NCI-H2107 (cell line): ENCODE measurements at regions not wholly inside any gene's neighbourhood (a gene's known extent, or its start where the extent isn't known, plus 50 kb on each side); places are given as distances from the start of the nearest gene placed in this dataset.
"Not testable (repeated sequence)": the region's sequence is repeated elsewhere in the genome, so short reads cannot be mapped to it uniquely, and the experiment has no call there.

Experiments used
- DNase-seq: peaks from one replicate; lab custom pipeline; 2025; lab: John Stamatoyannopoulos, UW

DNA sequence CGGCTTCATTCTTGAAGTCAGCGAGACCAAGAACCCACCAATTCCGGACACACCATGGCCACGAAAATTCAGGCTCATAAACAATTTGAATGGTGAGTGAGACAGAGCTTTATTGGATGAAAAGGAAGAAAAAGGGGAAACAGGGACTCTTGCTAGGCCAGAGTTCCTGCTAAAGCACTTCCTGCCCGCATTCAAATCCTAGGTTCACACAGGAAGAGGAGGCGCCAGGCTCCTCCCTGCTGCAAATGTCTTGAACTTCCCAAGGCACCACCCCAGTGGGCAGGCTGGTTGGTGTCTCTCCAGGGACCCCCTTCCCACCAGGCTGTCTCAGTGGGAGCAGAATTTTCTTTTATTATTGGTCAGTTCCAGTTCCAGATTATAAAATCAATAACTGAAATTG, 121.2 kb downstream of the FSCB start:
- no peak for DNase-seq

DNA sequence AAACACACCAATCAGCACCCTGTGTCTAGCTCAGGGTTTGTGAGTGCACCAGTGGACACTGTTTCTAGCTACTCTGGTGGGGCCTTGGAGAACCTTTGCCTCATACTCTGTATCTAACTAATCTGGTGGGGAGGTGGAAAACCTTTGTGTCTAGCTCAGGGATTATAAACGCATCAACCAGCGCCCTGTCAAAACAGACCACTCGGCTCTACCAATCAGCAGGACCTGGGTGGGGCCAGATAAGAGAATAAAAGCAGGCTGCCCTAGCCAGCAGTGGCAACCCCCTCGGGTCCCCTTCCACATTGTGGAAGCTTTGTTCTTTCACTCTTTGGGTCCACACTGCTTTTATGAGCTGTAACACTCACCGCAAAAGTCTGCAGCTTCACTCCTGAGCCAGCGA, 121.8 kb downstream of the FSCB start:
- DNase-seq: not testable (repeated sequence)

DNA sequence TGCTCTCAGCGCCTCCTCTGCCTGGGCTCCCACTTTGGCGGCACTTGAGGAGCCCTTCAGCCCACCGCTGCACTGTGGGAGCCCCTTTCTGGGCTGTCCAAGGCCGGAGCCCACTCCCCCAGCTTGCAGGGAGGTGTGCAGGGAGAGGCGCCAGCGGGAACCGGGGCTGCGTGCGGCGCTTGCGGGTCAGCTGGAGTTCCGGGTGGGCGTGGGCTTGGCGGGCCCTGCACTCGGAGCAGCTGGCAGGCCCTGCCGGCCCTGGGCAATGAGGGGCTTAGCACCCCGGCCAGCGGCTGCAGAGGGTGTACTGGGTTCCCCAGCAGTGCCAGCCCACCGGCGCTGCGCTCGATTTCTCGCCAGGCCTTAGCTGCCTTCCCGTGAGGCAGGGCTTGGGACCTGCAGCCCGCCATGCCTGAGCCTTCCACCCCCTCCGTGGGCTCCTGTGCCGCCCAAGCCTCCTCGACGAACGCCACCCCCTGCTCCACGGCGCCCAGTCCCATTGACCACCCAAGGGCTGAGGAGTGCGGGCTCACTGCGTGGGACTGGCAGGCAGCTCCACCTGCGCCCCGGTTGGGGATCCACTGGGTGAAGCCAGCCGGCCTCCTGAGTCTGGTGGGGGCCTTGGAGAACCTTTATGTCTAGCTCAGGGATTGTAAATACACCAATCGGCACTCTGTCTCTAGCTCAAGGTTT, 122.3 kb downstream of the FSCB start:
- not testable (repeated sequence) for DNase-seq

DNA sequence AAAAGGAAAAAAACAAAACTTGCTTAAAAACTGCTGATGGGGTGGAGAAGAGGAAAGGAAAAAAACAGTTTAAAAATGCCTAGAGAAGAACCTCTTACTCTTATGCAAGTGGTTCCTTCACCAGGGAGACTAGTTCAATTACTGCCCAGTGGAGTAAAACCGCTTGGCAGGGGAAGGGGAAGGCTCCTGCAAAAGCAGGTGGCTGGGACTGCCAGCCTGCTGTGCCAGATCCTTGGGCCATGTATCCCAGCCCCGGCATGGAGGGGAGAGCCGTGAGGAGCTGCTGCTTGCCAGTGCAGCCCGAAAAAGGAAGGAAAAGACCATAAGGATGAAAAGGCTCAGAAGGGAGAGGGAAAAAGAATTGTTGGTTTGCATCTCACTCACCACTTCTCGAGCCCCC, 123.0 kb downstream of the FSCB start:
- no peak for DNase-seq

DNA sequence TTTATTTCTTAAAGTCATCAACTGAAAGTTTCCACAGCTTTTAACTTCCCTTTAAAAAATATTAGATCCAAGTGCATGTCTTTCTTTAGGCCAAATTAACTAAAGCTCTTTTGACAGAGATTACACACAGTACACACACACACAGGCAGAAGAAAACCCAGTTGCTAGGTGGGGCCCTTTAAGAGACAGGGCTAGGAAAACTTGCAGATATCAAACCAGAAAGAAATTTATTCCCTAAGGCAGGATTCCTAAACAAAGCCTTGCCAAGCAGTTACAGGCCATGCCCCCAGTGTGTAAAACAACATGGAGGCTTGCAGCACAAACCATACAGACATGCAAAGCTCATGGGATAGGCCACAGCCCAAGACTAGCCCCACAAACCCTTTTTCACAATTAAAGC, 123.4 kb downstream of the FSCB start:
- no peak for DNase-seq

DNA sequence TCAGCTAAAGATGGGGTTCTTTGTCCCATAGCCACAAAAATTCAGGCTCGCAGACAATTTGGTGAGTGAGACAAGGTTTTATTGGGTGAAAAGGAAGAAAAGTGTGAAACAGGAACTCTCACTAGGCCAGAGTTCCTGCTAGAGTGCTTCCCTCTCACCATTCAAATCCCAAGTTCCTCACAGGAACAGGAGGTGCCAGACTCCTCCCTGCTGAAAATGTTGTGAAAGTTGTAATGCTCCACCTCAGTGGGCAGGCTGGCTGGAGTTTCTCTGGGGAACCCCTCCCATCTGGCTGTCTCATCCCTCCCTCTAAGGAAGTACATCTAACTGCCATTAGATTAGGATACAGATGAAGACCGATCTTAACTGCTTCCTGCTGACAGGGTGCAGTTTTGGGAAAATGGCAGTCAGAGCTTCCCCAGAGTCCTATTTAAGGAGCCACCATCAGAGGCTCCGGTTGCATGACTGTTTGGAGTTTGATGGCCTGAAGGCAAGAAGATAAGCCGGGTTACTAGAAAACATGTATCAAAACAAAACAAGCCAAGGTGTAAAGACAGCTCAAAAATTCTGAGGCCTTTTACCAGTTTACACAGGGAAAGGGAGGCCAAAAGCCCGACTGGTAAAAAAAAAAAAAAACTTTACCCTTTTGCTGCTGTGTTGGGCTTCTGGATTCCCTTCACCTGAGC, 127.6 kb downstream of the FSCB start:
- no peak for DNase-seq

DNA sequence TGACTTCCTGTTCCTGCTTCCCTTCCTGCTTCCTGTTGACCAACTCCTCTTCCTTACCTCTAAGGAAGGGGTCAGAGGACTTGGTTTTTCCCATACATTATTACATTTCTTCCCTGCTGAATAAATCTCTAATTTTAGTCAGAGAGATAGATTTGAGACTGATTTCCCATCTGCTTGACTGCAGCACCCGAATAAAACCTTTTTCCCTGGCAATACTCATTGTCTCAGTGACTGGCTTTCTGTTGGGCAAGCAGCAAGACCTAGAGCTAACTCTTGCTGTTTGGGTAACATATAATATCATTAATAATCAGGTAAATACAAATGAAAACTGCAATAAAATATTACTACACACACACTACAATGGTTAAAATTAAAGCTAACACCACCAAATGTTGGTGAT, 132.2 kb downstream of the FSCB start:
- no peak for DNase-seq

DNA sequence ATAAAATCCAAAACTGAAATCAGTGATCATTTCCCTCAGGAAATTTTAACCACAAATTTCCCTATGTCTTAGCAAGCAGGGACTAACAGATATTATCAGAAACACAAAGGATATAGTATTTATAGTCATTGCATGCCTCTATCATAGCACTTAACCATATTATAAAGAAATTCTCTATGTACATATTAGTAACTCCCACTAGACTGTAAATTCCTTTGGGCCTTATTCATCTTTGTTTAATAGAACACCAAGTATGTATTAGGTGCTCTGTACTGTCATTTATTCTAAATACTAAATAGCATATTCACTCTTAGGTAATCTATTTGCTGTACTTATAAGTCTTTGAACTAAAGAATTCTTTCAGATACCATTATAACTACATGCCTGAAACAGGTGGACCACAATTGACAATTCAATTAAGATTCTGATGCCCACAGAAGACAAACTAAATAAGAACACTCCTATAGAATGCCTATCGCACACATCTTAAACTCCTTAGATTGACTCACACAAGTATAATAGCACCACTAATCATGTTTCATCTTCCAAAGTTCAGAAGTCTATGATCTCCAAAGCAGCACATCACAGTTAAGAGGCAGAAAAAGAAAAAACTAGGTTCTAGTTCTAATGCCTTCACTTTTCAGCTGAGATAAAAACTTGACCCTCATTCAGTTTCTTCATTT, 134.1 kb downstream of the FSCB start:
- DNase-seq: no peak

DNA sequence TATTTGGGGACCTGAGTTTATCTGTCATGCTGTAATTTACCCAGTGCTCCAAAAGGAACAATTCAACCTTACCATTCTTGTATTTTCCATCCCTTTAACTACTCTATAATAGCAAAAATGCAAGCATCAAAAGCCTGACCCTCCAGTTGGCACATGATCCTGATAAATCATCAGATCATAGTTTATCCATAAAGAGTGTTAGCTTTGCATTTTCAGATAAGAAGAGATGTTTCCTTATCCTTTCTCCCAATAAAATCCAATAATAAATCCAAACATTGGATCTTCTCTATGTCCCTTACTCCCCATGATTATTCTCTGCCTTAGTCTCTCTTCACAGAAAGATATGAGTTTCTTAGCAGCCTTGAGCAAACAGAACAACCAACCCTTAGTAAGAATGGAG, 134.9 kb downstream of the FSCB start:
- no peak for DNase-seq

DNA sequence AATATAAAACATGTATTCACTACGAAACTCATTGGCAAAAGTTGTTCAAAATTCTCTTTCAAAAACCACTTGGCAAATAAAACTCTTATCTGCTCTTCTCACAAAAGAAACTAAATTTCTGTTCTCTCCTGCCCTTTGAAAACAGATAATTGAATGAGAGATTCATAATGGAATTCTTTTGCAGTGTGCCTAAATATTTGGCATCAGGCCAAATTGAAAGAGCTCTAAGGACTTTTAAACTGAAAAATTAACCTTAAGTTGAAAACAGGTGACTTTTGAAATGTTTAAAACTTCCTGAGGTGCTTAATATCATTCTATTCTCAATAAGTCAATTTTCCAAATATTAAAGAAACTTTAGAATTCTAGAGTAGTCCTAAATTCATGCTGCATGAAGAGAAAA, 136.4 kb downstream of the FSCB start:
- no peak for DNase-seq

DNA sequence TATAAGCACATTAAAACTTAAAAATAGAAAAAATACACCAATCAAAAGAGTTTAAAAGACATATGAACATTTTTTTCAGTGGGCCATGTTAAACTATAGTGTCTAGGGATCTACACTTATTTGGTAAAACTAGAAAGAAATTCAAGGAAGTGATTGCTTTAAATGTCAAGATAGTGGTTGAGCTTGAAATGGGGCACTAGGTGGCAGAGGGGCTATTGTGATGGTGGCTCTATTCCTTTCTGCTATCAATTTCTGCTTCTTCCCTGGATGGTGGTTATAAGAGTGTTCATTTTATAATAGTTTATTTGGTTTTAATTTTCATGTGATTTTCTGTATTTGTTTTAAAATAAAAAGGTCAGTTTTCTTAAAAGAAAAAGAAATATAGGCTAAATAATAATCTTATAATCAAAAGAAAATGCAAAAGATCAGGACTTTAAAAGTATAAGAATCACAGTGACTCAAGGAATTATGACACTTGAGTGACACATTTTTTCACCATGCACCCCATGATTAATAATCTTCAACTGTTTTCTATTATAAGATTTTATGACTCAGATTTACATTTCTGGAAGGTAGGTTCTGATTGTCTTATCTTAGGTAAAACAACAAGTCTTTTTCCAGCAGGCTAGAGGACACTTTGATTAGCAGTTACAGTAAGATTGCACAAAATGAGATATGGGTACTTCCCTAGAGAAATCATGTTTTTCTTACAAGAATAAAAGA, 137.5 kb downstream of the FSCB start:
- no peak for DNase-seq

DNA sequence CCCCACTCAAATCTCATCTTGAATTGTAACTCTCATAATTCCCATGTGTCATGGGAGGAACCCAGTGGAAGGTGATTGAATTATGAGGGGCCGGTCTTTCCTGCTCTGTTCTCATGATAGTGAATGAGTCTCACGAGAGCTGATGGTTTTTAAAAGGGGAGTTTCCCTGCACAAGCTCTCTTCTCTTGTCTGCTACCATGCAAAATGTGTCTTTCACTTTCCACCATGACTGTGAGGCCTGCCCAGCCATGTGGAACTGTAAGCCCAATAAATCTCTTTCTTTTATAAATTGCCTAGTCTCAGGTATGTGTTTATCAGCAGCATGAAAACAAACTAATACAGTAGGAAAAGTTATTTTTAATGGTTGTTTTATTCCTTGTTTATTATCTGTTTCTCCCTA, 146.0 kb downstream of the FSCB start:
- no peak for DNase-seq

DNA sequence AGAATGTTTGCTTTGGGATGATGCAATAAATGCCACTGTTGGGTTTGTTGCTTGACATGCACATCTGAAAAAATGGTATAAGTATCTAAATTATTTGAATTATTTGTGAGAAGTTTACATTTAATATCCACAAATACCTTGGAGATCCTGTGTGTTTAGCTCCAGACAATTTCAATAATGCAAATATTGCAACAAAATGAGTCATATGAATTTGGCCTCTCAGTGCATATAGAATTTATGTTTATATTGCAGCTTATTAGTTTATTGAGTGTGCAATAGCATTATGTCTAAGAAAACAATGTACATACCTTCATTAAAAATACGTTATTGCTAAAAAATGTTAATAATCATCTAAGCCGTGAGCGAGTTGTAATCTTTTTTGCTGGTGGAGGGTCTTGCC, 153.3 kb downstream of the FSCB start:
- DNase-seq: no peak

DNA sequence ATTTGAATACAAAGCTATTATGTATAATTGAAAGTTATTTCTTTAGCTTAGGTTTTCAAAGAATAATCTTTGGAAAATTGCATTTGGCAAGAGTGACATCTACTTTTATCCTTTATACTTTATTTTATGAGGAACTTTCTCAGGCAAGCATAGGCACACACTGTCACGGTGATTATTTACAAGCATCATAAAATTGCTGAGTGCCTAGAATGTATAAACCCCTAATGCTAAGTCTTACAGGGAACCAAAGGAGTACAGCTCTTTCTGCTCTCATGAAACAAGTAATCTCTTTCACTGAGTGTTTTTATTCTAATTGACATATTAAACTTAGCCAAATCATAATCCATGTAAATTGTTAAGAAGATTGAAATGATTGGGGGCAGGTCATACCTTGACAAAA, 154.9 kb downstream of the FSCB start:
- no peak for DNase-seq

DNA sequence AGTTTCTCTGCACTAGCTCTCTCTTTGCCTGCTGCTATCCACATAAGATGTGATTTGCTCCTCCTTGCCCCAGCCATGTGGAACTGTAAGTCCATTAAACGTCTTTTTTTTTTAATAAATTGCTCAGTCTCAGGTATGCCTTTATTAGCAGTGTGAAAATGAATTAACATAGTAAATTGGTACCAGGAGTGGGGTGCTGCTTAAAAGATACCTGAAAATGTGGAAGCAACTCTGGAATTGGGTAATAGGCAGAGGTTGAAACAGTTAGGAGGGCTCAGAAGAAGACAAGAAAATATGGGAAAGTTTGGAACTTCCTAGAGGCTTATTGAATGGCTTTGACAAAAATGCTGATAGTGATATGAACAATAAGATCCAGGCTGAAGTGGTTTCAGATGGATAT, 159.8 kb downstream of the FSCB start:
- DNase-seq: no peak

DNA sequence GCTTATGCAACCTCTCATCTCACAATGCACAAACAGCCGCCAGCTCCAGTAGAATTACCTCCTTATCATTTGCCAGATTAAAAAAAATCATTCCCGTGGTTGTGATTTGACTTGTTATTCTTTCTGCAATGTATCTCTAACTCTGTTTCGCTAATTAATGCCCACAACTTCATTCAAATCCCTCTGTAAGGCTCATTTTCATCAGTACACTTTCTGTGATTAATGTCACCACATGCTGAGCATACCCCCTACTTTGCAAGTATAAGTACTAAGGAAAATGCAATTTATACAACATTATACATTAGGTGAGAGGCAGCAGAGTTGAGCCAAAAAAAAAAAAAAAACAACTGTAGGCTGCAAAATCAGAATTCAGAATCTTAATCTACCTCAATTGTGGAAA, 166.0 kb downstream of the FSCB start:
- no peak for DNase-seq

DNA sequence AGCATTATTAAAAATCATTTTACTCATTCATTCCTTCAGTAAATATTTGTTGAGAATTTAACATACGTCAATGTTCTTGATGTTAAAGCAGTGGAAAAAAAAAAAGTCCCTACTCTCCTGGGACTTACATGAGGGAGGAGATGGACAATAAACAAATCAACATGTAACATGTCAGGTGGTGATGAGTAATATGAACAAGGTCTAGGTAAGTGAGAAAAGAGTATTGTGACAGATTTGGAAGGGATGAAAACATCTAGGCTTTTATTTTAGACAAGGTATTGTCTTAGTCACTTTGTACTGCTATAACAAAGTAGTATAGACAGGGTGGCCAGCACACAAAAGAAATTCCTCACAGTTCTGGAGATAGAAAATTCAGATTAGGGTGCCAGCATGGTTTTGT, 167.2 kb downstream of the FSCB start:
- no peak for DNase-seq

DNA sequence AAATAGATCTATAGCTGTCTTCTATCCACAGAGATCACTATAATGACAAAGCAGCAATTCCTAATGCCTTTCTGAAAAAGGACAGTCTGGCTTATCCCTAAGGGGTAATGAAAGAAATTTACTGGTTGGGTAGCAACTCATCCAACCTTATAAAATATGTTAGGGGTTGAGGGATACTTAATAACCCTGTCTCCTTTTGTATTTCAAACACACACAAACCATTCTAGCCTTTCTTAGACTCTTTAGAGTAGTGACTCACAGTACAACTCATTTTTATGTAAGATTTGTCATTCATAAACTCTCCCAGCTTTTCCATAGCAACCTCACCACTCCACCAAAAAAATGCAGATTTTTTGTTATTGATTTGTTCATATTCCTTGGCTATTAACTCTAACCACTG, 167.9 kb downstream of the FSCB start:
- DNase-seq: no peak

DNA sequence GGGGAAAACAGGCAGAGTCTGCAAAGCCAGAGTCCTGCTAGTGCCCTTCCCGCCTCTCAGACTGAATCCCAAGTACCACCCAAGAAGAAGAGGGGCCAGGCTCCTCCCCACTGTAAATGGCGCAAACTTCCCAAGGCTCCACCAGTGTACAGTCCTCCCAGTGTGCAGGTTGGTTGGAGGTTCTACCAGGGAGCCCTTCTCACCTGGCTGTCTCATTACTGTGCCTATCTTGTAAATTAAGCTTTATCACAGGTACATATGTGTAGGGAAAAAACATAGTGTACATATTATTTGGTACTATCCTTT, 189.7 kb downstream of the FSCB start:
- no peak for DNase-seq

DNA sequence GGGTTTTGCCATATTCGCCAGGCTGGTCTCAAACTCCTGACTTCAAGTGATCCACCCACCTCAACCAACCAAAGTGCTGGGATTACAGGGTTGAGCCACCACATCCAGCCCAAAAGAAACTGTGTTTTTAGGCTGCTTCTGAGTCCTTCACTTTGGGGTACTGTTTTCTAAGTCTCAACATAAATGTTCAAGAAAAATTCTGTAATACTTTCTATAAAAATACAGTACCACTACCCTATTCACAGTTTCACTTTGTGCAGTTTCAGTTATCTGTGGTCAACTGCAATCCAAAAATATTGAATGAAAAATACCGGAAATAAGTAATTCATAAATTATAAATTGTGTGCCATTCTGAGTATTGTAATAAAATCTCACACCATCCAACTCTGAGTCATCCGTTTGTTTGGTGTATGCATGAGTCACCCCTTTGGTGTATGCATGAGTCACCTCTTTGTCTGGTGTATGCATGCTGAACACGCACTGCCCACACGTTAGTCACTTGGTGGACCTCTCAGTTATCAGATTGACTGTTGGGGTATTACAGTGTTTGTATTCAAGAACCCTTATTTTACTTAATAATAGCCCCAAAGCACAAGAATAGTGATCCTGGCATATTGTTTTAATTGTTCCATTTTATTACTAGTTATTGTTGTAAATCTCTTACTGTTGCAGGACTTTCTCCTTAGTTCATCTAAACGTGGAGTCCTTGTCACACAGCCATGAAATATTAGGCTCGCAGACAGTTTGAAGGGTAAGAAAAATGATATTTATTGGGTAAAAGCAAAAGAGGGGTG, 190.2 kb downstream of the FSCB start:
- peak; percentile 13 for DNase-seq

DNA sequence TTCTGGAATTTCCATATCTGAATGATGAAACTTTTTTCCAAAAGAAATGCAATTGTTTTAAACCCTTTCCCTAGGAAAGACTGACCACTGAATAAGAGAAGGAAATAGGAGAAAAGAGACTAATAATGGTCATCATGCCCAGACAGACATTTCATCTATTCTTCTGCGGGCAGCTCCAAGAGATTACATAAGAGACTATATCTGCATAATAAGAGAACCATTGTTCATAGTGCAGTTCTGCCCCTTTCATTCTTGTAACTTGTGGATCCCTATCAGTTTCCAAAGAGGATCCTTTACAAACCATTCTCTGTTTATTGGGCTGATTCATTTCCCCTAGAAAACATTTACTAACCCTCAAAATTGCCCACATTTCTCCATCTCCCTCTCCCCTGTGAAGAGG, 197.8 kb downstream of the FSCB start:
- no peak for DNase-seq

DNA sequence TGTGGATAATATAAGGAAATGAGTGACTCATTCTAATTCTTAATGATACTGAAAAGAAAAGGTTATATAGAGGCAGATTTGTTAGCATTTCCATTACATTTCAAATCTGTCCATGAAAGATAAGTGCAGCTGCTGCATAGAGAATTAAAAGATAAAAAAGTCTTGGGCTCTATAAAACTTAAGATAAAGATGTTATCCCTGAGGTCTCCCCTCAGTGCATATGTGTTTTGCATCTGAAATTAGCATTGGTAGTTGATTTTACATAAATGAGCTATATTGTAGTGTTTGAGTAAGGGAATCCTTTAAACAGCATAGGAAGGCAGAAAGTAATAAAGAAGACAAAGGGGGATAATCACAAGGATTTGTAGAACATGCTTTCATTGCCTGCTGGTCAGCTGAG, 206.2 kb downstream of the FSCB start:
- no peak for DNase-seq
